GM19452 (cell line): ENCODE measurements at regions not wholly inside any gene's neighbourhood (a gene's known extent, or its start where the extent isn't known, plus 50 kb on each side); places are given as distances from the start of the nearest gene placed in this dataset.

Source experiments
- ATAC-seq: cut with Tn5 transposase; IDR thresholded peaks from one replicate; pipeline ENCODE4 v1.9.1; 2021; ENCODE audit not compliant: unreplicated experiment

DNA sequence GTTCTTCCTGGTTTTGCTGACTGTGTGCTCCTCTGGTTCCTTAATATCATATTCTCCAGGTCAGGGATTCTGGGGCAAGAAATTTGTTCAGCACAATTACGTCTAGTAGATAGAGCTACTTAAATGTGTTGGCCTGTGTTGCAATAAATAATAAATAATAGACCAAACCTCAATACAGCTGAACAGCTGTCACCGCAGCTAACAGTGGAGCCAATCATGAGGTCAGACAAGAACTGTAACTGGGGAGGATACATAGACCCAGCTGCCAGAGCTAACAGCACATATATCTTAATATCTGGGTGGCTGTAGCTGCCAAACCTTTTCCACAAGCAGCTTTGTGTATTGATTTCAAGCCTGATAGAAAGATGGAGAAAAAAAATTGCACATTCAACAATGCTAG, 1596.3 kb upstream of the PCDH20 start:
- ATAC-seq: no peak

DNA sequence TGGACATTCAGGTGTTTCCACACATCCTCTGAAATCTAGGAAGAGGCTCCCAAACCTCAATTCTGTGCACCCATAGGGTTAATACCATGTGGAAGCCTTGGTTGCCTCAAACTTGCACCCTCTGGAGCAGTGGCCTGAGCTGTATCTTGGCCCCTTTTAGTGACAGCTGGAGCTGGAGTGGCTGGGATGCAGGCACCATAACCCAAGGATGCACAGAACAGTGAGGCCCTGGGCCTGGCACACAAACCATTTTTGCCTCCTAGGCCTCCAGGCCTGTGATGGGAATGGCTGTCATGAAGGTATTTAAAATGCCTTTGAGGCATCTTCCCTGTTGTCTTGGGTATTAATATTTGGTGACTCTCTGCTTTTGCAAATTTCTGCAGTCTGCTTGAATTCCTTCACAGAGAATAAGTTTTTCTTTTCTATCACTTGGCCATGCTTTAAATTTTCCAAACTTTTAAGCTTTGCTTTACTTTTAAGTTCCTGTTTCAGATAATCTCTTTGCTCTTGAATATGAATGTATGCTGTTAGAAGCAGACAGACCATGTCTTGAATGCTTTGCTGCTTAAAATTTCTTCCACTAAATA, 1594.5 kb upstream of the PCDH20 start:
- no peak for ATAC-seq

DNA sequence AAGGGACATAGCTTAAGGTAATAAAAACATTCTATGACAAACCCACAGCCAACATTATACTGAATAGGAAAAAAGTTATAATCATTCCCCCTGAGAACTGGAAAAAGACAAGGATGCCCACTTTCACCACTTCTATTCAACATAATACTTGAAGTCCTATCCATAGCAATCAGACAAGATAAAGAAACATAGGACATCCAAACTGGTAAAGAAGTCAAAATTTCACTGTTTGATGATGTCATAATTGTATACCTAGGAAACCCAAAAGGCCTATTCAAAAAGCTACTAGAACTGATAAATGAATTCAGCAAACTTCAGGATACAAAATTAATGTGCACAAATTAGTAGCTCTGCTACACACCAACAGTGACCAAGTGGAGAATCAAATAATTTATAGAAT, 1590.0 kb upstream of the PCDH20 start:
- no peak for ATAC-seq

DNA sequence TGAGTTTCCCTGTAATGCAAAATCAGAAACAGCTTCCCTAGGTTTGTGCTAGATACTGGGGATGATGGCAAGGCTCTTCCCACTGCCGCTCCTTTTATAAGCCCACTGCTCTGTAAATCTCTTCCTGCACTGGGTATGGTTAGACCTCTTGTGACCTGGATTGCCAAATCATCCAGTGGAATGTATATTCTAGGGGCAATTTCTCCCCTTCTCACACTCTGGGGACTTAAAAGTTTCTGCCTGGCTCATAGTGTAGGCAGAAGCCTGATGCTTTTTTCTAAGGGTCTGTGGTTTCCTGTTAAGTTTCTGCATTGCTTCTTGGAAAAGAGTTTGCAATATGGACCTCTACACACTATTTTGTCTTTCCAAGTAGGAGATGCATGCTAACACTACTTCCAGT, 1582.0 kb upstream of the PCDH20 start:
- ATAC-seq: no peak

DNA sequence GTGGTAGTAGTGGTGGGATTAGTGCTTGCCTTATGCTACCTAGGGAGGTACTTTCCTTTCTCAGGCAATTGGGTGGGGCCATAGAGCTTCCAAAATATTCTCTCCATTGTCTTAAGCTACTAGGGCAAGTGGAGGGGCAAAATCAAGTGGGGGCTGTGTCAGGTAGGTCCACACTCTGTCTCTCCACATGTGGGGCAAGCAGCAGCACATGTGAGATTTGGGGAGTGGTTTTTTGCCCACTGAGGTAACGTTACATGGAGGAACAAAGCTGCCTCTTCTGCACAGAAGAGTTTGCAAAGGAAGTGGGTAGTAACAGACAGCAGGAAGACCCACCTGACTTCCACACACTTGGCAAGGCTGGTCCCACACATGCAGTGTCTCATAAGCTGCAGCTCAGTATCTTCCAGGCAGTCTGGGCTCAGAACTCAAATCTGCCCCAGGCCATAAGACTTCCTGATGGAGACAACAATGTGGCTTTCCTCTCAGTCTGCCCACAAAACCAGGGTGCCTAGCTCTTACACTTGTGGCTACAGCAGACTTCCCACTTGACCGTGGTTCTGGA, 1581.5 kb upstream of the PCDH20 start:
- no peak for ATAC-seq

DNA sequence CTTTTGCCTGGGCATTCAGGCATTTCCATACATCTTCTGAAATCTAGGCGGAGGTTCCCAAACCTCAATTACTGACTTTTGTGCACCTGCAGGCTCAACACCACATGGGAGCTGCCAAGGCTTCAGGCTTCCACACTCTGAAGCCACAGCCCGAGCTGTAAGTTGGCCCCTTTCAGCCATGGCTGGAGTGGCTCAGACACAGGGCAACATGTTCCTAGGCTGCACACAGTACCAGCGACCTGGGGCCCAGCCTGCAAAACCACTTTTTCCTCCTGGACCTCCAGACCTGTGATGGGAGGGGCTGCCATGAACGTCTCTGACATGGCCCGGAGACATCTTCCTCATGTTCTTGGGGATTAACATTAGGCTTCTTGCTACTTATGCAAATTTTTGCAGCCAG, 1558.2 kb upstream of the PCDH20 start:
- no peak for ATAC-seq

DNA sequence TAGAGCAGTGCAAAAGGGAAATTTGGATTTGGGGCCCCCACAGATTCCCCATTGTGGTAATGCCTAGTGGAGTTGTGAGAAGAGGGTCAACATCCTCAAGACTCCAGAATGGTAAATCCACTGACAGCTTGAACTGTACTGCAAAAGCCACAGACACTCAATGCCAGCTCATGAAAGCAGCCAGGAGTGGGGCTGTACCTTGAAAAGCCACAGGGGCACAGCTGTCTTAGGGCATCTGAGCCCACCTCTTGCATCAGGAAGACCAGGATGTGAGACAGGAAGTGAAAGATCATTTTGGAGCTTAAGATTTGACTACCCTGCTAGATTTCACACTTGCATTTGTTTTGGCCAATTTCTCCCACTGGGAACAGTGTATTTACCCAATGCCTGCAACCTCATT, 1548.9 kb upstream of the PCDH20 start:
- no peak for ATAC-seq

DNA sequence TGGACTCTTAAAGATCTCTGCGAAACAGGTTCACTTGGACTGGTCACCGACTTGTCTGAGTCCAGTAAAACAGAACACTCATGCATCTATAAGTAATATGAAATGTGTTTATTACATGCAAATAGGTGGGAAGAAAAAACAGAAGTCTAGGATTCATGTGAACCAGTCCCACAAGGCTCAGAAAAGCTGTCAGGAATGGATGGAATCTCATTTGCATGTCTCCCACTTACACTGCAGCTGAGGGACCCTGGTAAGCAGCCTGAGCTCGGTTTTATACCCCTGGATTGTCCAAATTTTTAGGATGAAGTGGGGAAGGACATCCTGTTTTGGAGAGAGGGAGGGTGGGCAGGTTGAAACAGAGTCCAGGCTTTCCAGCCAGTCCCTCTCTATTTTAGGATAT, 1545.1 kb upstream of the PCDH20 start:
- no peak for ATAC-seq

DNA sequence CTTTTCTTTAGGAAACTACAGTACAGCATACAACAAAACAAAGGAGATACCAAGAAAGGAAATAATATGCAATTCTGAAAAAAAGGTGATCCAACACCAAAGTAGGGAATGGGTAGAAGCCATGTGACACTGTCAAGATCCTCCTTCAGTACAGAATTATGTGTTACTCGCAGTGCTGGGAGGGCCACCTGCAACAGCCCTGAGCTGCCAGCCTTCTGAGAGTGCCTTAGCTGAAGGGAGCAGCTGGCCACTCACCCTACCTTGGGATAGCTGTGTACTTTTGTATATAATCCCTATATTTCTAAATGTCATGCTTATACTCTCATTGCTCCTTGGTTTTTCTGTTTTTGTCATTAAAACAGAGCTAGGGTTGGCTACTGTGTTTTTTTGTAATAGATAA, 1518.2 kb upstream of the PCDH20 start:
- ATAC-seq: no peak

DNA sequence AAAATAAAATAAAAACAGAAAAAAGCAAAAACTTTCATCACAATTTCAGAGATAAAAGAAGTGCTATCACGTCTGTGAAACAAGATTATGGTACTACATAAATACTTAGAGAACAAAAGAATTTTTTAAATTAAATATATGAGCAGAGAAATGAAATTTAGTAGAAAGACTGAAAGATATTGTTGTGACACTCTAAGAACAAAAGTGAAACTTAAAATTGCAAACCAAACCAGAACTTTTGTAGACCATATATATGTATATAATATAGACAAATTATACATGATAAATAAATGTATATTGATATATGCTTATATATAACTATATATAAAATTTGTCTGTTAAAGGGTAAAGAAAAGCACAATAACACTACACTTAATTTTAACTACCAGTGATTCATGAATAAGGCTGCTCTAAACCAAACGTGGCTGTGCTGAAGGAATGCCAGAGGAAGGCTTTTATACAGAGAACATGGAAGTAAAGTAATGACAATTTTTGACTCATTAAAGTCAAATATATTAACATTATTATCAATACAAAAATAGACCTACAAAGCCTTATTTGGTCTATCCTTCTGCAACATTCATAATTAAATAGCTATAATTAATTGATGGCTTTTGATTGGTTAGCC, 1516.7 kb upstream of the PCDH20 start:
- ATAC-seq: no peak

DNA sequence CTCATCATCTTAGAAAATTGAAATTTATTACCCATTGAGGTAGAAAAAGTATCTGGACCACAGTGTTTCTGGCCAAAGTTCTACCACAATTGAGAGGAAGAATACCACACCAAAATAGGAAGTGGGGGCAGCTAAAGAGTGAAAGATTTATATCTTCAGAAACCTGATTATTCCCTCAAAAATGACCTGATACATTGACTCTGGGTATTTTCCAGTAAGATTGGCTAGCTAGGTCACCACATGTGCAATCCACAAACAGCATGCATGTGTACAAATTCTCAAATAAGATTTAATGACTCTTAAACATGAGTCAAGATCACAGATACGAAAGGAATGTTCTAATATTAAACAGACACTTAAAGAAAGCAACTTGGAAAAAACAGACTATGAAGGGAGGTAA, 1516.2 kb upstream of the PCDH20 start:
- no peak for ATAC-seq

DNA sequence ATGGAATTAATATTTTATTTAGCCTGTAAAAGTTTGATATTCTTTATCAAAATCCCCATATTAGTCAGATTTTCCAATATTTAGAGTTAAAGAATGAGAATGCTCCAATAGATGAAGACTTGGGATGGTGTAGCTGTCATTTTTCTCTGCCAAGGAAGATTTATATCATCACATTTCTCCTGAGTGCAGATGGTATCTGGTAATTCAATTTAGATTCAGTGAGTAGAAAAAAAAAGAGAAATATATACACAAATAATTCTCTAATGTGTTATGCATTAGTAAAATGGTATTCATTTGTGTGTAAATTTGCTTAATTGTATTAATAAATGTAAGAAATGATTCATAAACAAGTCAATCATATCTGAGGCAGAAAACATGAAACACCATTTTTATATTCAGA, 1508.7 kb upstream of the PCDH20 start:
- no peak for ATAC-seq

DNA sequence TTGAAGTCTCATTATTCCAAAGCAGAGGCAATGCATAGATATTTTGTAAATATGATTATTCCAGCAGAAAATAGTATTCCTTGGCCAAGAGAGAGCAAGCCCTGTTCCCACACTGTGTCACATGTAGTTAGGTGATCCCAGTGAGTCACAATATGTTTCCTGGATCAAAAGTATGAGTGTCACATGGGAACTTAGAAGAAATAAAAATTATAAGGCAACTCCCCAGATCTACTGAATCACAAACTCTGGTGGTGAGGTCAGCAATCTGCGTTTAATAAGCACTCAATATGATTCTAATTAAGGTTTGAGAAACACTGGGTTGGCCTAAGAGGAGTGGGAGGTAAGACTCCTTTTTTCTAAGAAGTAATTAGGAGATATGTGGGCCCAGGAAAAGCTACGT, 1504.5 kb upstream of the PCDH20 start:
- no peak for ATAC-seq

DNA sequence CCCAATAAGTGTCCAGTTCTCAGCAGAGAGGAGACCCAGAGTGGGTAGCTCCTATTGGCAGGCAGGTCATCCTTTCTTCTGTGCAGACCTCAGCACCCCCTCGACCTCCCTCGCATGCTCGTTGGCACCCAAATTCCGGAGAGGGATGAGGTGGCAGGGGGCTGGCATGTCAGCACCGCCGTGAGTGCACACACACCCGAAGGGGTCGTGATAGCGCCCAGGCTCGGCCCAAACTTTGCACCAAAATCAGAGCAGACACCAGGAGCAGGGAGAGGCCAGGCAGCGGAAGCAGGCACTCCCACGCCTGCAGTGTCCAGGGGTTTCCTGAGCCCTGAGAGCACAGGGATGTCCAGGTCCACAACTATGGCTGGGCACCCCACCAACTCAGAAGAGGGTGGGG, 1503.8 kb upstream of the PCDH20 start:
- no peak for ATAC-seq

DNA sequence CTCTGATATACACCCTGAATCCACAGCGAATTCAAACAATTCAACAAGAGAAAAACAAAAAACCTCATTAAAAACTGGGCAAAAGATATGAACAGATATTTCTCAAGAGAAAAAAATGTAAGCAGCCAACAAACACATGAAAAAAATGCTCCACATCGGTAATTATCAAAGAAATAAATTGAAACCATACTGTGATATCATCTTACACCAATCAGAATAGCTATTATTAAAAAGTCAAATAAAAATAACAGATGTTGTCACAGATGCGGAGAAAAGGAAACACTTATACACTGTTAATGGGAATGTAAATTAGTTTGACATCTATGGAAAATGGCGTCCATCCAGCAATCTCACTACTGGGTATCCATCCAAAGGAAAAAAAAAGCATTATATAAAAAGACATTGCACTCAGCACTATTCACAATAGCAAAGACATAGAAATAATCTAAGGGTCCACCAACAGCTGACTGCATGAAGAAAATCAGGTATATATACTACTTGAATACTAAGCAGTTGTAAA, 1495.0 kb upstream of the PCDH20 start:
- ATAC-seq: no peak

DNA sequence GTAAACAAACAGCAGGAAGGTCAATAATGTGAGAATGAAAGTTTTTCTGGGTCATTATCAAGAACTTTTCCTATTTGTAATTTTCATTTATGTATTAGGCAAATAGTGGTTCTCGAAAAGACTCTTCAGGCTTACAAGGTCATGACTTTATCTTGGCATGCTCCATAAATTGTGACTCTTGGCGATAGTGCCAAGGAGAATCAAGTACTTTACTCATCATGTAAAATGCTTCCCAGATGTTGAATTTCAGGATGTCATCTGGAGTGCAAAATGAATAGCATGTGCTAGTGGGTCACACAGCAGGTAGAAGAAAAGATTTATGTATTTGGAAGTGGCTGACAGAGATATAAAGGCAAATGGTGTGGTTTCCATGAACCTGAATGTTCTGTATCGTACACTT, 1492.7 kb upstream of the PCDH20 start:
- ATAC-seq: no peak

DNA sequence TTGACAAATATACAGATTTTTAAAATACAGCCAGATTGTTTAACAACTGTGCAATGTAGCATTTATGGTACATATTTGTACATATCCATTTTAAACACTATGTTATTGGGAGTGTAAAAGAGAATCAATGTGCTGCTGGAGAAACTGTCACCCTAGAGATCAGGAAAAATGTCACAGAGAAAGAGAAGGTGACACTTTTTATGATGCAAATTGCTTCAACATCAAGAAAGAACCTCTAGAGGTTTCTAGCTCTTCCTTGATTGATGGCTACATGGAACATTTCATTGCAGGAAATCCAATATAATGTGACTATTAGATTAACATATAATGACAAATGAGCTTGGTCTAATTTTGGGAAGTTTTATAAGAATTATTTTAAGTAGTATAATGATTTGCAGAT, 1491.2 kb upstream of the PCDH20 start:
- no peak for ATAC-seq

DNA sequence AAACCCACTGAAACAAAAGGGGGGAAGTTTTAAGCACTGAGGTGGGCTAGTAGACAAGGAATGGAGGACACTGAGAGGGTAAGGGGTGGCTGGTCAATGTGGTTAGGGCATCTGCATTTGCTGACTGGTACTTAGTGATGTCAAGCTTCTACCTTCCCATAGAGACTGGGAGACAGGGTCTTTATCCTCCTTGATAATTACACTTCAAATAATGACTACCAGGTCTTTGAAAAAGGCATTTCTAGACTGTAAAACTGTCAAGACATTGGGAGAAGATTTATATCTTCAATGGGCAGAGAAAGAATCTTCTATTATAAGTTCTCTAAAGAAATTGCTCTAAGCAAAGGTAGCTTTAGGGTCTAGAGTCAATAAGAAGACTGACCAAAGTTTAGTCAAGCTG, 1490.8 kb upstream of the PCDH20 start:
- no peak for ATAC-seq

DNA sequence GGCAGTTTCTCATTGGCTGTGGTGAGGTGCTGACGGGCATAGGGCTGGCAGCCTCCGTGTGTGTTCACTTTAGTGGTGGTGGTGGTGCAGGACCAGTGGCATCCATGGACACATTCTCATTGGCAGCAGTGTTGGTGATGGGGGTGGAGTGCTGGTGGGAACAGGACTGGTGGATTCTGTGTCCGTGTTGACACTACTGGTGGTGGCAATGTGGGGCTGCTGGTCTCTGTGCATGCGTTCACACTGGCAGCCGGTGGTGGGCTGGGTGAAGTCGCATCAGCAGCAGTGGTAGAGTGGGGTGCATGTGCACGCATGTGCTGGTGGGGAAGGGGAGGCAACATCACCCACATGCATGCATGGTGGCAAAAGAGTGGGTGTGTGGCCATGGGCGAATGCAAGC, 1471.4 kb upstream of the PCDH20 start:
- ATAC-seq: no peak

DNA sequence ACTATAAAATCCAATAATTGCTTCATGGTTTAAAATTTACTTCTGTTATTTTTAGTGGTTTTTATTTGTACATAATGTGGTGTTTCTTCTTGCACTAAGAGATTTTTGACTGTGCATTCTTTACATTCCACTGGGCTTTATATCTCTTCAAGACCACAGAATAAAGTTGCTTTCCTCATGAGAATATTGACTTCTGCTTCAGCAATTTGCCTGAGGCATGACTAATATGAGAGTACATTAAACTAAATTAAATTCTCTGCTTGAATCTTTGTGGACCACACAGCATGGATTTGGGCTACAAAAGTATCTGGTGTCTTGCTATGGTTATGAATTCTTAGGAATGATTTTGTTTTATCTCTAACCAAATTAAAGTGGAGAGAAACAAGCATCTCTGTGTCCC, 1463.4 kb upstream of the PCDH20 start:
- ATAC-seq: no peak

DNA sequence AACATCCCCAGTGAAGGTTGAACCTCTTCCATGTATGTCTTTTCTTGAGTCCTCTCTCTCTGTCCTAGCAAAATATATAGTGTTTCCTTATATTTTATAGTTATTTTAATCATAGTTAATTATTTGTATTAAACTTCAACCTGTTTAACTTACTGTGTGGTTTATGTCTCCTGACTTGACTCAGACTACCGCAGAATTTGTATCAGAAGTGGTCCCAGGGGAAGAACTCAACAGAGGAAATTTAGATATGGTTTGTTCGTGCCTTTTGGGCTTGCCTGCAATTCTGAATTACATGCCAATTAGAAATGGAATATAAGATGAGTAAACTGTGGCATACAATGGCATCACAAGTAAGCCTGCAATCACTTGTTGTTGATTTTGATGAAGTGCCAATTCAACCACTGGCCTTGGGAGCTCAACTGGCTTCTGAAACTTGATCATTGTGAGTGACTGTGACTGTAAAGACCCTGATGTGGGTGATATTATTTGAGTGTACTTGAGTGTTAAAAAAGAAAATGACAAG, 1459.5 kb upstream of the PCDH20 start:
- no peak for ATAC-seq

DNA sequence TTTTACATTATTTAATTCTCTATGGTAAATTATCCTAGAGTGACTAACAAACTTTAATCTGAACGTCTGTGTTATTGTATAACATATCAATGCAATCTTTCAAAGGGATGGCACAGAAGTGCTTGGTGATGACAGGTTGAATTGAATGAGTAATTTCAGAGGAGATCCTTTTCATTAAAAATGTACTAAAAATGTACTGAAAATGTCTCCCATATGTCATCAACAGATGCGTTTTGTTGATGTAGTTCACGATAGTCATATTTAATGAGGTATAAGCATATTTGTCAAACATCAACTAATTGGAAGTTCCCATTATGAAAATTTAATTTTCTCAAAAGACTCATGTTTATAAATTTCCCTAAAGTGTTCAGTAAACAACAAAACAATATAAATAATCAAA, 1434.7 kb upstream of the PCDH20 start:
- ATAC-seq: no peak

DNA sequence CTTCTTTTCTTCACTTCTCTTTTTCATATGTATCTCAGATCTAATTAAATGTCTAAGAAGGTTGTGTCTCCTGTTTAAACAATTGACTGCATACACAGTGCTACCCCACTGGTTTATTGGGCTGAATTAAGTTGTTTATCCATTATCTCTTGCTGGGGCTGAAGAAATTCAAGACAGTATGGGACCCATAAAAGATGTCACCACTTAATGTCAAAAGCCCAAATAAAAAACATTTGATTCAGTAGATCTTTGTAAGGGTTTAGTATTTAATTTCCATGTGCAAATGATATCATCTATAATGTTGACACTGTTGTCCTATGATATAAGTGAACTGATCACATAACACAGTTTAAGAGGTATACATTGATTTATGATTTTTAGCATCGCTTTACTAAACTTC, 1431.9 kb upstream of the PCDH20 start:
- ATAC-seq: no peak
